SK-N-SH treated with all-trans-retinoic acid at 6 μM for 48 hours (cell line): ENCODE measurements at regions not wholly inside any gene's neighbourhood (a gene's known extent, or its start where the extent isn't known, plus 50 kb on each side); places are given as distances from the start of the nearest gene placed in this dataset.
A peak's percentile ranks its signal among the peaks of the same experiment; 100 is the strongest.

Source experiments
- ATAC-seq: fragments of 200-7000 bp; cut with Tn5 transposase; 3 replicates; pipeline ENCODE4 v1.9.1; 2020; ENCODE audit warnings: mild to moderate bottlenecking, moderate library complexity
- ARNTL ChIP-seq: fragments of 450-650 bp; formaldehyde crosslinking; IDR thresholded peaks from 2 replicates; pipeline ENCODE4 v1.5.0; 2020; ENCODE audit warnings: low read depth, mild to moderate bottlenecking, moderate library complexity, borderline replicate concordance
- BACH2 ChIP-seq: fragments of 250-450 bp; sonication (Bioruptor Pico); IDR thresholded peaks from 2 replicates; pipeline ENCODE4 v1.9.0; 2021; ENCODE audit warnings: mild to moderate bottlenecking, borderline replicate concordance
- ESRRG ChIP-seq: fragments of 250-450 bp; sonication (Bioruptor Pico); IDR thresholded peaks from 2 replicates; pipeline ENCODE4 v1.6.1; 2021; ENCODE audit warnings: mild to moderate bottlenecking
- GLIS3 ChIP-seq: fragments of 250-450 bp; sonication (Bioruptor Pico); IDR thresholded peaks from 2 replicates; pipeline ENCODE4 v1.5.0; 2020; ENCODE audit warnings: mild to moderate bottlenecking, moderate library complexity
- ISL1 ChIP-seq: fragments of 250-450 bp; sonication (Bioruptor Pico); IDR thresholded peaks from 2 replicates; pipeline ENCODE4 v2.1.2; 2022; ENCODE audit warnings: mild to moderate bottlenecking, moderate library complexity
- OSR1 ChIP-seq: fragments of 250-450 bp; sonication (Bioruptor Pico); IDR thresholded peaks from 2 replicates; pipeline ENCODE4 v1.8.0; 2022; ENCODE audit warnings: moderate library complexity, mild to moderate bottlenecking, inconsistent platforms
- PPARA ChIP-seq: fragments of 250-450 bp; sonication (Bioruptor Pico); IDR thresholded peaks from 2 replicates; pipeline ENCODE4 v1.5.0; 2020; ENCODE audit warnings: mild to moderate bottlenecking, borderline replicate concordance
- RARB ChIP-seq: fragments of 250-450 bp; sonication (Bioruptor Pico); IDR thresholded peaks from 2 replicates; pipeline ENCODE4 v1.8.0; 2021; ENCODE audit warnings: mild to moderate bottlenecking, moderate library complexity
- SNAI2 ChIP-seq: fragments of 250-450 bp; sonication (Bioruptor Pico); IDR thresholded peaks from 2 replicates; pipeline ENCODE4 v1.5.0; 2020; ENCODE audit warnings: mild to moderate bottlenecking, moderate library complexity
- TOX ChIP-seq: fragments of 250-450 bp; sonication (Bioruptor Pico); IDR thresholded peaks from 2 replicates; pipeline ENCODE4 v1.8.0; 2021; ENCODE audit warnings: mild to moderate bottlenecking, moderate library complexity, borderline replicate concordance
- ZC3H10 ChIP-seq: fragments of 250-450 bp; sonication (Bioruptor Pico); IDR thresholded peaks from 2 replicates; pipeline ENCODE4 v1.5.1; 2021; ENCODE audit warnings: mild to moderate bottlenecking, moderate library complexity
- ZFP3 ChIP-seq: fragments of 250-450 bp; sonication (Bioruptor Pico); IDR thresholded peaks from 2 replicates; pipeline ENCODE4 v1.5.0; 2020; ENCODE audit warnings: mild to moderate bottlenecking, moderate library complexity
- ZFP30 ChIP-seq: fragments of 450-650 bp; formaldehyde crosslinking; IDR thresholded peaks from 2 replicates; pipeline ENCODE4 v1.5.0; 2022; ENCODE audit warnings: mild to moderate bottlenecking, moderate library complexity
- ZNF565 ChIP-seq: fragments of 450-650 bp; formaldehyde crosslinking; conservative IDR thresholded peaks from 2 replicates; pipeline ENCODE4 v1.5.0; 2020; ENCODE audit warnings: low read depth, mild to moderate bottlenecking, moderate library complexity
- ZNF70 ChIP-seq: fragments of 450-650 bp; formaldehyde crosslinking; IDR thresholded peaks from 2 replicates; pipeline ENCODE4 v1.5.0; 2020; ENCODE audit warnings: mild to moderate bottlenecking, moderate library complexity
- ZNF8 ChIP-seq: fragments of 450-650 bp; formaldehyde crosslinking; IDR thresholded peaks from 2 replicates; pipeline ENCODE4 v1.5.0; 2020; ENCODE audit warnings: mild to moderate bottlenecking, moderate library complexity
- TF ChIP-seq, protein P1 (sequence below): fragments of 250-450 bp; sonication (Bioruptor Pico); IDR thresholded peaks from 2 replicates; pipeline ENCODE4 v1.8.0; 2021; ENCODE audit warnings: low read depth, mild to moderate bottlenecking, moderate library complexity, borderline replicate concordance
- TF ChIP-seq, protein P2 (sequence below): fragments of 250-450 bp; sonication (Bioruptor Pico); IDR thresholded peaks from 2 replicates; pipeline ENCODE4 v1.5.1; 2021; ENCODE audit warnings: mild to moderate bottlenecking, moderate library complexity
- TF ChIP-seq, protein P3 (sequence below): fragments of 250-450 bp; sonication (Bioruptor Pico); IDR thresholded peaks from 2 replicates; pipeline ENCODE4 v1.5.0; 2020; ENCODE audit warnings: mild to moderate bottlenecking, moderate library complexity
- TF ChIP-seq, protein P4 (sequence below): fragments of 250-450 bp; sonication (Bioruptor Pico); IDR thresholded peaks from 2 replicates; pipeline ENCODE4 v1.8.0; 2020; ENCODE audit warnings: mild to moderate bottlenecking, moderate library complexity, borderline replicate concordance
- TF ChIP-seq, protein P5 (sequence below): fragments of 250-450 bp; sonication (Bioruptor Pico); IDR thresholded peaks from 2 replicates; pipeline ENCODE4 v1.5.1; 2020; ENCODE audit warnings: low read depth, mild to moderate bottlenecking, moderate library complexity

DNA sequence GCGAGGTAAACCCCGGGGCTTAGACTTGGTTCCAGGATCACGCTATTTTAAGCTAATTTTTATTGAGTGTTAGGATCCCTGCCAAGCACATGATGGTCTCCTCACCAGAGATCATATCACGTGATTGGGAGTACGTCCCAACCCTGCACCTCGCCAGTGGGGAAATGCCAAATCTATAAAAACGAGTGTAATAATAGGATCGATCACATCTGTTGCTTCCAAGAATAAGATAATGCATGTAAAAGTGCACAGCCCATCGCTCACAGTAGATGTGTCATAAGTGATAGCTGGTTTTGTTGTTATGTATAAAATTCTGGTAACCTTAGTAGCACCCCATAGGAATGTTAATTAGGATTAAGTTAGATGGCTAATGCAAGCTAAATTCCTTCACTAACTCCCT, 581.0 kb upstream of the TMEM132C start (continued):
- TF ChIP-seq, protein P1, sequence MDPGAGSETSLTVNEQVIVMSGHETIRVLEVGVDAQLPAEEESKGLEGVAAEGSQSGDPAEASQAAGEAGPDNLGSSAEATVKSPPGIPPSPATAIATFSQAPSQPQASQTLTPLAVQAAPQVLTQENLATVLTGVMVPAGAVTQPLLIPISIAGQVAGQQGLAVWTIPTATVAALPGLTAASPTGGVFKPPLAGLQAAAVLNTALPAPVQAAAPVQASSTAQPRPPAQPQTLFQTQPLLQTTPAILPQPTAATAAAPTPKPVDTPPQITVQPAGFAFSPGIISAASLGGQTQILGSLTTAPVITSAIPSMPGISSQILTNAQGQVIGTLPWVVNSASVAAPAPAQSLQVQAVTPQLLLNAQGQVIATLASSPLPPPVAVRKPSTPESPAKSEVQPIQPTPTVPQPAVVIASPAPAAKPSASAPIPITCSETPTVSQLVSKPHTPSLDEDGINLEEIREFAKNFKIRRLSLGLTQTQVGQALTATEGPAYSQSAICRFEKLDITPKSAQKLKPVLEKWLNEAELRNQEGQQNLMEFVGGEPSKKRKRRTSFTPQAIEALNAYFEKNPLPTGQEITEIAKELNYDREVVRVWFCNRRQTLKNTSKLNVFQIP (CRISPR knock-in tag), result no peak
- no peak for TF ChIP-seq ARNTL (CRISPR knock-in tag)
- TF ChIP-seq ISL1 (CRISPR knock-in tag), result no peak
- TF ChIP-seq ZNF70 (CRISPR knock-in tag), result no peak
- no peak for TF ChIP-seq ZC3H10 (CRISPR knock-in tag)
- TF ChIP-seq ZFP3 (CRISPR knock-in tag), result no peak

DNA sequence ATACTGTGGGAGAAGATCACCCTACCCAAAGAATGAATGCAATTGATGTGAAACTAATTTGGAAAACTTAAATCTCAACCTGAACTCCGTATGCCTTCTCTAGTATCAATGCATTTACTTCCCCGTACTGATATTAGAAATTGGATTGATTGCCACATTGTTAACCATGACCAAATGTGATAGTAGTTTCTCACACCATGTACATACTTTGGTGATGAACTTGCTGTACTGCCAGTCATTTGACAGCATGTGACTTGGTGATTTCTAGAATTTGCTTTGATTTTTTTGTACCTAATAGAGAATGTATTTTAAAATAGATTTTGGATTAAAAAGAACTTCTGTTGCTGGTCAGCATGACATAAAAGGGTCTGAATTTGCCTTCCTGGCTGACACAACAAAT, 579.8 kb upstream of the TMEM132C start:
- TF ChIP-seq ZFP30 (no peak), GLIS3 (CRISPR knock-in tag) (no peak), OSR1 (CRISPR knock-in tag) (no peak), ZNF70 (CRISPR knock-in tag) (no peak), ARNTL (CRISPR knock-in tag) (no peak), BACH2 (CRISPR knock-in tag) (no peak), ZNF565 (no peak), PPARA (CRISPR knock-in tag) (no peak), ZNF8 (CRISPR knock-in tag) (no peak), ZC3H10 (CRISPR knock-in tag) (no peak), TOX (CRISPR knock-in tag) (no peak), RARB (CRISPR knock-in tag) (no peak)
- TF ChIP-seq, protein P2, sequence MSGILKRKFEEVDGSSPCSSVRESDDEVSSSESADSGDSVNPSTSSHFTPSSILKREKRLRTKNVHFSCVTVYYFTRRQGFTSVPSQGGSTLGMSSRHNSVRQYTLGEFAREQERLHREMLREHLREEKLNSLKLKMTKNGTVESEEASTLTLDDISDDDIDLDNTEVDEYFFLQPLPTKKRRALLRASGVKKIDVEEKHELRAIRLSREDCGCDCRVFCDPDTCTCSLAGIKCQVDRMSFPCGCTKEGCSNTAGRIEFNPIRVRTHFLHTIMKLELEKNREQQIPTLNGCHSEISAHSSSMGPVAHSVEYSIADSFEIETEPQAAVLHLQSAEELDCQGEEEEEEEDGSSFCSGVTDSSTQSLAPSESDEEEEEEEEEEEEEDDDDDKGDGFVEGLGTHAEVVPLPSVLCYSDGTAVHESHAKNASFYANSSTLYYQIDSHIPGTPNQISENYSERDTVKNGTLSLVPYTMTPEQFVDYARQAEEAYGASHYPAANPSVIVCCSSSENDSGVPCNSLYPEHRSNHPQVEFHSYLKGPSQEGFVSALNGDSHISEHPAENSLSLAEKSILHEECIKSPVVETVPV (CRISPR knock-in tag), result no peak
- TF ChIP-seq, protein P3, sequence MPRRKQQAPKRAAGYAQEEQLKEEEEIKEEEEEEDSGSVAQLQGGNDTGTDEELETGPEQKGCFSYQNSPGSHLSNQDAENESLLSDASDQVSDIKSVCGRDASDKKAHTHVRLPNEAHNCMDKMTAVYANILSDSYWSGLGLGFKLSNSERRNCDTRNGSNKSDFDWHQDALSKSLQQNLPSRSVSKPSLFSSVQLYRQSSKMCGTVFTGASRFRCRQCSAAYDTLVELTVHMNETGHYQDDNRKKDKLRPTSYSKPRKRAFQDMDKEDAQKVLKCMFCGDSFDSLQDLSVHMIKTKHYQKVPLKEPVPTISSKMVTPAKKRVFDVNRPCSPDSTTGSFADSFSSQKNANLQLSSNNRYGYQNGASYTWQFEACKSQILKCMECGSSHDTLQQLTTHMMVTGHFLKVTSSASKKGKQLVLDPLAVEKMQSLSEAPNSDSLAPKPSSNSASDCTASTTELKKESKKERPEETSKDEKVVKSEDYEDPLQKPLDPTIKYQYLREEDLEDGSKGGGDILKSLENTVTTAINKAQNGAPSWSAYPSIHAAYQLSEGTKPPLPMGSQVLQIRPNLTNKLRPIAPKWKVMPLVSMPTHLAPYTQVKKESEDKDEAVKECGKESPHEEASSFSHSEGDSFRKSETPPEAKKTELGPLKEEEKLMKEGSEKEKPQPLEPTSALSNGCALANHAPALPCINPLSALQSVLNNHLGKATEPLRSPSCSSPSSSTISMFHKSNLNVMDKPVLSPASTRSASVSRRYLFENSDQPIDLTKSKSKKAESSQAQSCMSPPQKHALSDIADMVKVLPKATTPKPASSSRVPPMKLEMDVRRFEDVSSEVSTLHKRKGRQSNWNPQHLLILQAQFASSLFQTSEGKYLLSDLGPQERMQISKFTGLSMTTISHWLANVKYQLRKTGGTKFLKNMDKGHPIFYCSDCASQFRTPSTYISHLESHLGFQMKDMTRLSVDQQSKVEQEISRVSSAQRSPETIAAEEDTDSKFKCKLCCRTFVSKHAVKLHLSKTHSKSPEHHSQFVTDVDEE (CRISPR knock-in tag), result no peak
- TF ChIP-seq, protein P4, sequence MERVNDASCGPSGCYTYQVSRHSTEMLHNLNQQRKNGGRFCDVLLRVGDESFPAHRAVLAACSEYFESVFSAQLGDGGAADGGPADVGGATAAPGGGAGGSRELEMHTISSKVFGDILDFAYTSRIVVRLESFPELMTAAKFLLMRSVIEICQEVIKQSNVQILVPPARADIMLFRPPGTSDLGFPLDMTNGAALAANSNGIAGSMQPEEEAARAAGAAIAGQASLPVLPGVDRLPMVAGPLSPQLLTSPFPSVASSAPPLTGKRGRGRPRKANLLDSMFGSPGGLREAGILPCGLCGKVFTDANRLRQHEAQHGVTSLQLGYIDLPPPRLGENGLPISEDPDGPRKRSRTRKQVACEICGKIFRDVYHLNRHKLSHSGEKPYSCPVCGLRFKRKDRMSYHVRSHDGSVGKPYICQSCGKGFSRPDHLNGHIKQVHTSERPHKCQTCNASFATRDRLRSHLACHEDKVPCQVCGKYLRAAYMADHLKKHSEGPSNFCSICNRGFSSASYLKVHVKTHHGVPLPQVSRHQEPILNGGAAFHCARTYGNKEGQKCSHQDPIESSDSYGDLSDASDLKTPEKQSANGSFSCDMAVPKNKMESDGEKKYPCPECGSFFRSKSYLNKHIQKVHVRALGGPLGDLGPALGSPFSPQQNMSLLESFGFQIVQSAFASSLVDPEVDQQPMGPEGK (CRISPR knock-in tag), result no peak
- ATAC-seq, result no peak

DNA sequence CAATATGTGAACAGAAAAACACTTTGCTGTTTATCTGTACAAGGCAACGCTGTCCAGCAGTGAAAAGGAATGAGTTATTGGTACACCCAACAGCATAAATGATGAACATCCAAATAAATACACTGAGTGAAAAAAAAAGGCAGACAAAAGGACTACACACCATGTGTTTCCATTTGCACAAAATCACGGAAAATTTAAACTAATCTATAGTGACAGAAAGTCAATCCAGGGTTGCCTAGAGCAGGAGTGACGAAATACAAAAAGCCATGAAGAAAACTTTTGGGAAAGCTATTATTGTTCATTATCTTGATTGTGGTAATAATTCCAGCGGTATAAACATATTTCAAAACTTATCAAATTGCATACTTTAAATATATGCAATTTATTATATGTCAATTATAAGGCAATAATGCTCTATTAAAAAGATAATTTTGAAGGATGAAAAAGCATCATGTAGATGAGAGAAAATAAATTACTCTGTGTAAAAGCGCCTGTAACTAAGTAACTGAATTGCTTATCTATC, 578.0 kb upstream of the TMEM132C start:
- TF ChIP-seq ISL1 (CRISPR knock-in tag), result peak; percentile 96
- no peak for TF ChIP-seq BACH2 (CRISPR knock-in tag)
- TF ChIP-seq, protein P5, sequence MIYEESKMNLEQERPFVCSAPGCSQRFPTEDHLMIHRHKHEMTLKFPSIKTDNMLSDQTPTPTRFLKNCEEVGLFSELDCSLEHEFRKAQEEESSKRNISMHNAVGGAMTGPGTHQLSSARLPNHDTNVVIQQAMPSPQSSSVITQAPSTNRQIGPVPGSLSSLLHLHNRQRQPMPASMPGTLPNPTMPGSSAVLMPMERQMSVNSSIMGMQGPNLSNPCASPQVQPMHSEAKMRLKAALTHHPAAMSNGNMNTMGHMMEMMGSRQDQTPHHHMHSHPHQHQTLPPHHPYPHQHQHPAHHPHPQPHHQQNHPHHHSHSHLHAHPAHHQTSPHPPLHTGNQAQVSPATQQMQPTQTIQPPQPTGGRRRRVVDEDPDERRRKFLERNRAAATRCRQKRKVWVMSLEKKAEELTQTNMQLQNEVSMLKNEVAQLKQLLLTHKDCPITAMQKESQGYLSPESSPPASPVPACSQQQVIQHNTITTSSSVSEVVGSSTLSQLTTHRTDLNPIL, result peak; percentile 50; the same call in 1 of the 2 replicates
- no peak for ATAC-seq

DNA sequence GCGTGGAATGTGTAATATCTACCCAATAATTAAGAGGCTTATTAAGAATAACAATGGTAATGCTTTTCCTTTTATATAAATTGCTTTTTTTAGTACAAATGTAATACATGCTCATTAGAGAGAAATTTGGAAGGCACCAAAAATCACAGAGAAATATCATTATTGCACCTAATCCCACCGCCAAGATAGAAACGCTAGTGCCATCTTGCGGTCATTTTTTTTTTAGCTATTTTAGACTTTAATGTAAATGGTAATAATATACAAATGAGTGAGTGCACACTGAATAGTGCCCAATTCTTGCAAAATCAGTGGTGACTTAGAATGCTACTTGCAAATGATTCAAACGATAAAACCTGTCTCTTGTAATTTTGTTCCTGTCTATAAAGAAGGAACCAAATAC, 576.8 kb upstream of the TMEM132C start:
- ATAC-seq, result no peak
- TF ChIP-seq OSR1 (CRISPR knock-in tag) (no peak), ESRRG (CRISPR knock-in tag) (no peak), SNAI2 (no peak), ZNF565 (no peak), ZNF70 (CRISPR knock-in tag) (no peak), BACH2 (CRISPR knock-in tag) (no peak)
- TF ChIP-seq, protein P5, result no peak
- TF ChIP-seq, protein P2 (CRISPR knock-in tag), result no peak
- TF ChIP-seq, protein P3 (CRISPR knock-in tag), result no peak
